Spleen (tissue), 11 donors: ENCODE measurements at regions not wholly inside any gene's neighbourhood (a gene's known extent, or its start where the extent isn't known, plus 50 kb on each side); places are given as distances from the start of the nearest gene placed in this dataset.
A peak's percentile ranks its signal among the peaks of the same experiment; 100 is the strongest.

ENCODE experiments used
- DNase-seq: peaks from one replicate; pipeline ENCODE4 v3.0.0-alpha.2; 2020
- H3K27ac ChIP-seq, 8 donors: fragments of 200-600 bp; sonication (generic) in 7 of 8; 1 replicate in 4 of 8; 2 replicates in 4 of 8; pipeline versions ENCODE4 v1.5.0 to v1.8.0; 2016 to 2021; ENCODE audit warnings: inconsistent platforms in 4 of 8, mild to moderate bottlenecking in 4 of 8, moderate library complexity in 1 of 8
- H3K27me3 ChIP-seq, 7 donors: fragments of 200-600 bp; sonication (generic) in 6 of 7; replicated peaks in 1 of 7; 1 replicate in 4 of 7; 2 replicates in 3 of 7; pipeline versions ENCODE4 v1.5.0 to v1.8.0; 2016 to 2021; ENCODE audit warnings: inconsistent platforms in 3 of 7, mild to moderate bottlenecking in 1 of 7
- H3K36me3 ChIP-seq, 6 donors: fragments of 200-600 bp; sonication (generic) in 5 of 6; 1 replicate in 4 of 6; 2 replicates in 2 of 6; pipeline versions ENCODE4 v1.5.0 to v1.8.0; 2016 to 2021; ENCODE audit warnings: inconsistent platforms in 2 of 6
- H3K4me1 ChIP-seq, 6 donors: fragments of 200-600 bp; sonication (generic) in 5 of 6; 1 replicate in 3 of 6; 2 replicates in 3 of 6; pipeline versions ENCODE4 v1.5.0 to v1.8.0; 2016 to 2021; ENCODE audit warnings: inconsistent platforms in 3 of 6
- H3K4me3 ChIP-seq, 8 donors: fragments of 200-600 bp; sonication (generic) in 7 of 8; 1 replicate in 4 of 8; 2 replicates in 4 of 8; pipeline versions ENCODE4 v1.5.0 to v1.8.0; 2016 to 2021; ENCODE audit warnings: inconsistent platforms in 4 of 8, mild to moderate bottlenecking in 4 of 8, moderate library complexity in 2 of 8
- H3K9me3 ChIP-seq, 8 donors: fragments of 200-600 bp; sonication (generic) in 7 of 8; 1 replicate in 4 of 8; 2 replicates in 4 of 8; pipeline versions ENCODE4 v1.5.0 to v1.8.0; 2016 to 2021; ENCODE audit warnings: inconsistent platforms in 4 of 8
- CTCF ChIP-seq, 11 experiments: fragments of 200-600 bp in 7 of 11; fragments of 450-650 bp in 4 of 11; sonication (generic) in 4 of 11; IDR thresholded peaks in 8 of 11; conservative IDR thresholded peaks in 3 of 11; 1 replicate in 7 of 11; 2 replicates in 4 of 11; pipeline versions ENCODE4 v1.4.0 to v1.8.0; 2016 to 2021; ENCODE audit warnings: antibody characterized with exemption in 11 of 11, inconsistent platforms in 4 of 11, mild to moderate bottlenecking in 1 of 11
- POLR2A ChIP-seq, 3 donors: fragments of 450-650 bp; IDR thresholded peaks; one replicate each; pipeline ENCODE4 v1.5.1; 2017; ENCODE audit warnings: antibody characterized with exemption in 3 of 3, mild to moderate bottlenecking in 1 of 3
- POLR2AphosphoS5 ChIP-seq, 3 donors: sonication (generic); formaldehyde crosslinking; IDR thresholded peaks; one replicate each; pipeline ENCODE4 v1.5.1; 2017; ENCODE audit warnings: antibody characterized with exemption in 3 of 3
- WGBS, 5 donors: extraction: QIAGEN DNeasy Blood & Tissue Kit in 3 of 5; methylation state at CpG; one replicate each; pipeline versions ENCODE4 v1.1.5 to v1.1.7; 2013 to 2018; 5-methylcytosine and 5-hydroxymethylcytosine counted together
- intact Hi-C: fragments of 100-400 bp; cut with DNase I; formaldehyde crosslinking; loops from one replicate; pipeline ENCODE4 v1.15.0; 2023; ENCODE audit warnings: low total_unique reads
- donor health status: healthy with polysubstance abuse.
- donor health status: DM: no; HTN: no; CAD: no; lungs with moderate emphysema.
- donor health status: DM: no; HTN: no; CAD: no.
- donor health status: Bipolar disorder and iron deficiency.
- donor health status: healthy.
- donor health status: DM: no; HTN: no; CAD: no.
- donor health status: DM: yes; HTN: yes; CAD: no.

- intact Hi-C loops: no loop called here
- peaks cover 0 to 6% (median 0%) of the 10 kb centered on the region in 6 donors for H3K4me1 ChIP-seq
- H3K27me3 ChIP-seq: no peaks in the 10 kb centered on the region
- H3K4me3 ChIP-seq: no peak overlapping the region
- WGBS, 5 donors: 90 to 100% (median 93%) methylated on average over 1 of the region's 1 CpG
- TF ChIP-seq CTCF (IDR thresholded peaks at IDR 0.05 in 8 of 11, conservative IDR thresholded peaks at IDR 0.05 in 3 of 11): no peak
- no peak for TF ChIP-seq POLR2A (IDR thresholded peaks at IDR 0.05)
- no peak for TF ChIP-seq POLR2AphosphoS5 (IDR thresholded peaks at IDR 0.05)
- H3K9me3 ChIP-seq: peaks cover 0 to 9% (median 0%) of the 10 kb centered on the region in 8 donors
- H3K36me3 ChIP-seq: no peaks in the 10 kb centered on the region
- no peak for DNase-seq
- H3K27ac ChIP-seq: no peak overlapping the region
Measured at GRCh38 chr3:40841131-40841530, 316.4 kb downstream of the ZNF621 start.

GRCh38 chr3:40841570-40842109 lies 316.9 kb downstream of the ZNF621 start:
- Histone ChIP-seq H3K36me3 (no peaks in the 10 kb centered on the region), H3K27ac (no peak overlapping the region), H3K9me3 (peaks cover 0 to 9% (median 0%) of the 10 kb centered on the region in 8 donors), H3K4me1 (peaks cover 0 to 6% (median 0%) of the 10 kb centered on the region in 6 donors), H3K27me3 (no peaks in the 10 kb centered on the region), H3K4me3 (no peak overlapping the region)
- TF ChIP-seq CTCF (IDR thresholded peaks at IDR 0.05 in 8 of 11, conservative IDR thresholded peaks at IDR 0.05 in 3 of 11) (no peak), POLR2A (IDR thresholded peaks at IDR 0.05) (no peak), POLR2AphosphoS5 (IDR thresholded peaks at IDR 0.05) (no peak)
- intact Hi-C loops: no loop called here
- DNase-seq: no peak

- TF ChIP-seq CTCF (IDR thresholded peaks at IDR 0.05 in 8 of 11, conservative IDR thresholded peaks at IDR 0.05 in 3 of 11) (no peak), POLR2A (IDR thresholded peaks at IDR 0.05) (no peak), POLR2AphosphoS5 (IDR thresholded peaks at IDR 0.05) (no peak)
- H3K4me3 ChIP-seq: no peak overlapping the region
- H3K36me3 ChIP-seq: no peaks in the 10 kb centered on the region
- H3K9me3 ChIP-seq: peaks cover 0 to 9% (median 0%) of the 10 kb centered on the region in 8 donors
- H3K4me1 ChIP-seq: peaks cover 0 to 6% (median 0%) of the 10 kb centered on the region in 6 donors
- intact Hi-C loops: no loop called here
- no peaks in the 10 kb centered on the region for H3K27me3 ChIP-seq
- H3K27ac ChIP-seq: peak overlapping the region in 1 of 8 donors; percentile 39
- 93 to 97% (median 95%) methylated on average over 11 of the region's 11 CpGs for WGBS, 5 donors
- no peak for DNase-seq
Measured at GRCh38 chr3:40842714-40843113, 318.0 kb downstream of the ZNF621 start.

GRCh38 chr3:40843208-40843624 lies 318.5 kb downstream of the ZNF621 start:
- TF ChIP-seq CTCF (IDR thresholded peaks at IDR 0.05 in 8 of 11, conservative IDR thresholded peaks at IDR 0.05 in 3 of 11): no peak
- TF ChIP-seq POLR2A (IDR thresholded peaks at IDR 0.05): no peak
- no peak for TF ChIP-seq POLR2AphosphoS5 (IDR thresholded peaks at IDR 0.05)
- H3K4me1 ChIP-seq: peaks cover 0 to 6% (median 0%) of the 10 kb centered on the region in 6 donors
- H3K27ac ChIP-seq: peak overlapping the region in 3 of 8 donors; percentile 39 to 58 (median 50)
- no peaks in the 10 kb centered on the region for H3K36me3 ChIP-seq
- peaks cover 0 to 9% (median 0%) of the 10 kb centered on the region in 8 donors for H3K9me3 ChIP-seq
- no peak for DNase-seq
- intact Hi-C loops: no loop called here
- WGBS, 5 donors: 74 to 89% (median 85%) methylated on average over 2 of the region's 2 CpGs
- no peaks in the 10 kb centered on the region for H3K27me3 ChIP-seq
- H3K4me3 ChIP-seq: no peak overlapping the region
